ENCODE measurements at regions not wholly inside any gene's neighbourhood (a gene's known extent, or its start where the extent isn't known, plus 50 kb on each side); places are given as distances from the start of the nearest gene placed in this dataset.

GRCh38 chr1:30191154-30191702 is 532.2 kb downstream of the MATN1 start:
- no peak overlapping the region for H3K27ac ChIP-seq (ENCODE audit: low read length)

GRCh38 chr1:30190511-30191153 is 532.8 kb downstream of the MATN1 start:
- H3K4me3 ChIP-seq (ENCODE audit: low read length): no peak overlapping the region
- DNase-seq: peak; percentile 17
- no peaks in the 10 kb centered on the region for H3K9me3 ChIP-seq (ENCODE audit: low read length)
- no peak overlapping the region for H3K4me2 ChIP-seq (ENCODE audit: low read depth, low read length, poor library complexity, severe bottlenecking)
- H3K9ac ChIP-seq (ENCODE audit: low read length): no peak overlapping the region
- no peaks in the 10 kb centered on the region for H4K20me1 ChIP-seq (ENCODE audit: insufficient read depth, low read depth, low read length)
- no peaks in the 10 kb centered on the region for H3K79me2 ChIP-seq (ENCODE audit: low read length)
- no peak overlapping the region for H2AFZ ChIP-seq (ENCODE audit: low read length)
- no peaks in the 10 kb centered on the region for H3K4me1 ChIP-seq (ENCODE audit: low read length)
- H3K9me2 ChIP-seq (replicated peaks; ENCODE audit: insufficient read depth, low read length): no peaks in the 10 kb centered on the region
- H3K27ac ChIP-seq (ENCODE audit: low read length): no peak overlapping the region
- H3K27me3 ChIP-seq (ENCODE audit: low read length): no peaks in the 10 kb centered on the region
- no peaks in the 10 kb centered on the region for H3K36me3 ChIP-seq (ENCODE audit: insufficient read depth, low read length)

More at GRCh38 chr1:30191154-30191702, 532.2 kb downstream of the MATN1 start:
- H2AFZ ChIP-seq (ENCODE audit: low read length): no peak overlapping the region
- H3K4me3 ChIP-seq (ENCODE audit: low read length): no peak overlapping the region
- H3K36me3 ChIP-seq (ENCODE audit: insufficient read depth, low read length): no peaks in the 10 kb centered on the region
- H4K20me1 ChIP-seq (ENCODE audit: insufficient read depth, low read depth, low read length): no peaks in the 10 kb centered on the region
- peak; percentile 60 for DNase-seq
- H3K4me1 ChIP-seq (ENCODE audit: low read length): no peaks in the 10 kb centered on the region
- H3K9me3 ChIP-seq (ENCODE audit: low read length): no peaks in the 10 kb centered on the region
- no peak overlapping the region for H3K9ac ChIP-seq (ENCODE audit: low read length)
- H3K79me2 ChIP-seq (ENCODE audit: low read length): no peaks in the 10 kb centered on the region
- H3K27me3 ChIP-seq (ENCODE audit: low read length): no peaks in the 10 kb centered on the region
- H3K4me2 ChIP-seq (ENCODE audit: low read depth, low read length, poor library complexity, severe bottlenecking): no peak overlapping the region
- H3K9me2 ChIP-seq (replicated peaks; ENCODE audit: insufficient read depth, low read length): no peaks in the 10 kb centered on the region

GRCh38 chr1:30189818-30190500 is 533.4 kb downstream of the MATN1 start:
- no peaks in the 10 kb centered on the region for H3K36me3 ChIP-seq (ENCODE audit: insufficient read depth, low read length)
- H3K9ac ChIP-seq (ENCODE audit: low read length): no peak overlapping the region
- no peak overlapping the region for H3K27ac ChIP-seq (ENCODE audit: low read length)
- H4K20me1 ChIP-seq (ENCODE audit: insufficient read depth, low read depth, low read length): no peaks in the 10 kb centered on the region
- no peaks in the 10 kb centered on the region for H3K79me2 ChIP-seq (ENCODE audit: low read length)
- H2AFZ ChIP-seq (ENCODE audit: low read length): no peak overlapping the region
- DNase-seq: no peak
- no peaks in the 10 kb centered on the region for H3K9me2 ChIP-seq (replicated peaks; ENCODE audit: insufficient read depth, low read length)
- H3K27me3 ChIP-seq (ENCODE audit: low read length): no peaks in the 10 kb centered on the region
- no peaks in the 10 kb centered on the region for H3K9me3 ChIP-seq (ENCODE audit: low read length)
- no peak overlapping the region for H3K4me3 ChIP-seq (ENCODE audit: low read length)
- no peaks in the 10 kb centered on the region for H3K4me1 ChIP-seq (ENCODE audit: low read length)
- no peak overlapping the region for H3K4me2 ChIP-seq (ENCODE audit: low read depth, low read length, poor library complexity, severe bottlenecking)

- H3K9ac ChIP-seq (ENCODE audit: low read length): no peak overlapping the region
- no peak for DNase-seq
- no peak overlapping the region for H3K4me2 ChIP-seq (ENCODE audit: low read depth, low read length, poor library complexity, severe bottlenecking)
- no peaks in the 10 kb centered on the region for H3K79me2 ChIP-seq (ENCODE audit: low read length)
- H3K4me1 ChIP-seq (ENCODE audit: low read length): no peaks in the 10 kb centered on the region
- H3K9me3 ChIP-seq (ENCODE audit: low read length): no peaks in the 10 kb centered on the region
- H3K4me3 ChIP-seq (ENCODE audit: low read length): no peak overlapping the region
- no peaks in the 10 kb centered on the region for H4K20me1 ChIP-seq (ENCODE audit: insufficient read depth, low read depth, low read length)
- no peaks in the 10 kb centered on the region for H3K27me3 ChIP-seq (ENCODE audit: low read length)
- no peaks in the 10 kb centered on the region for H3K36me3 ChIP-seq (ENCODE audit: insufficient read depth, low read length)
- H2AFZ ChIP-seq (ENCODE audit: low read length): no peak overlapping the region
- no peak overlapping the region for H3K27ac ChIP-seq (ENCODE audit: low read length)
- H3K9me2 ChIP-seq (replicated peaks; ENCODE audit: insufficient read depth, low read length): no peaks in the 10 kb centered on the region
These were observed 534.4 kb downstream of the MATN1 start for GRCh38 chr1:30188999-30189398.

- Histone ChIP-seq H3K4me3 (ENCODE audit: low read length) (no peak overlapping the region), H4K20me1 (ENCODE audit: insufficient read depth, low read depth, low read length) (no peaks in the 10 kb centered on the region), H3K9ac (ENCODE audit: low read length) (no peak overlapping the region), H3K4me1 (ENCODE audit: low read length) (no peaks in the 10 kb centered on the region), H3K9me2 (replicated peaks; ENCODE audit: insufficient read depth, low read length) (no peaks in the 10 kb centered on the region), H2AFZ (ENCODE audit: low read length) (no peak overlapping the region), H3K4me2 (ENCODE audit: low read depth, low read length, poor library complexity, severe bottlenecking) (no peak overlapping the region), H3K27me3 (ENCODE audit: low read length) (no peaks in the 10 kb centered on the region), H3K27ac (ENCODE audit: low read length) (no peak overlapping the region), H3K36me3 (ENCODE audit: insufficient read depth, low read length) (no peaks in the 10 kb centered on the region), H3K9me3 (ENCODE audit: low read length) (no peaks in the 10 kb centered on the region), H3K79me2 (ENCODE audit: low read length) (no peaks in the 10 kb centered on the region)
- DNase-seq: no peak
These were observed 535.1 kb downstream of the MATN1 start for GRCh38 chr1:30188329-30188728.

- no peak for DNase-seq
- Histone ChIP-seq H3K9me2 (replicated peaks; ENCODE audit: insufficient read depth, low read length) (no peaks in the 10 kb centered on the region), H4K20me1 (ENCODE audit: insufficient read depth, low read depth, low read length) (no peaks in the 10 kb centered on the region), H3K36me3 (ENCODE audit: insufficient read depth, low read length) (no peaks in the 10 kb centered on the region), H3K27ac (ENCODE audit: low read length) (no peak overlapping the region), H3K9ac (ENCODE audit: low read length) (no peak overlapping the region), H3K79me2 (ENCODE audit: low read length) (no peaks in the 10 kb centered on the region), H3K27me3 (ENCODE audit: low read length) (no peaks in the 10 kb centered on the region), H3K4me1 (ENCODE audit: low read length) (no peaks in the 10 kb centered on the region), H3K9me3 (ENCODE audit: low read length) (no peaks in the 10 kb centered on the region), H3K4me3 (ENCODE audit: low read length) (no peak overlapping the region), H2AFZ (ENCODE audit: low read length) (no peak overlapping the region), H3K4me2 (ENCODE audit: low read depth, low read length, poor library complexity, severe bottlenecking) (no peak overlapping the region)
These were observed 535.9 kb downstream of the MATN1 start for GRCh38 chr1:30187413-30188023.

- Histone ChIP-seq H3K4me1 (ENCODE audit: low read length) (no peaks in the 10 kb centered on the region), H3K4me2 (ENCODE audit: low read depth, low read length, poor library complexity, severe bottlenecking) (no peak overlapping the region), H3K9me3 (ENCODE audit: low read length) (no peaks in the 10 kb centered on the region), H2AFZ (ENCODE audit: low read length) (no peak overlapping the region), H3K9ac (ENCODE audit: low read length) (no peak overlapping the region), H3K4me3 (ENCODE audit: low read length) (no peak overlapping the region), H3K27ac (ENCODE audit: low read length) (no peak overlapping the region), H3K9me2 (replicated peaks; ENCODE audit: insufficient read depth, low read length) (no peaks in the 10 kb centered on the region), H3K36me3 (ENCODE audit: insufficient read depth, low read length) (no peaks in the 10 kb centered on the region), H4K20me1 (ENCODE audit: insufficient read depth, low read depth, low read length) (no peaks in the 10 kb centered on the region), H3K27me3 (ENCODE audit: low read length) (no peaks in the 10 kb centered on the region), H3K79me2 (ENCODE audit: low read length) (no peaks in the 10 kb centered on the region)
- no peak for DNase-seq
These were observed 536.8 kb downstream of the MATN1 start for GRCh38 chr1:30186586-30186985.

GRCh38 chr1:30185809-30186208 is 537.6 kb downstream of the MATN1 start:
- Histone ChIP-seq H3K4me3 (ENCODE audit: low read length) (no peak overlapping the region), H4K20me1 (ENCODE audit: insufficient read depth, low read depth, low read length) (no peaks in the 10 kb centered on the region), H3K9me2 (replicated peaks; ENCODE audit: insufficient read depth, low read length) (no peaks in the 10 kb centered on the region), H3K9ac (ENCODE audit: low read length) (no peak overlapping the region), H3K4me2 (ENCODE audit: low read depth, low read length, poor library complexity, severe bottlenecking) (no peak overlapping the region), H2AFZ (ENCODE audit: low read length) (no peak overlapping the region), H3K4me1 (ENCODE audit: low read length) (no peaks in the 10 kb centered on the region), H3K79me2 (ENCODE audit: low read length) (no peaks in the 10 kb centered on the region), H3K36me3 (ENCODE audit: insufficient read depth, low read length) (no peaks in the 10 kb centered on the region), H3K27me3 (ENCODE audit: low read length) (no peaks in the 10 kb centered on the region), H3K9me3 (ENCODE audit: low read length) (no peaks in the 10 kb centered on the region), H3K27ac (ENCODE audit: low read length) (no peak overlapping the region)
- DNase-seq: no peak
